GM13977 (cell line): ENCODE measurements at regions not wholly inside any gene's neighbourhood (a gene's known extent, or its start where the extent isn't known, plus 50 kb on each side); places are given as distances from the start of the nearest gene placed in this dataset.

Experiments
- DNase-seq: peaks from one replicate; pipeline ENCODE4 v3.0.0; 2012; ENCODE audit warnings: low spot score
- CTCF ChIP-seq: IDR thresholded peaks from 2 replicates; pipeline ENCODE4 v1.5.1; 2012; ENCODE audit warnings: mild to moderate bottlenecking, control low read depth; ENCODE audit not compliant: insufficient read depth; ENCODE audit errors: extremely low read depth, missing control alignments
- in situ Hi-C: fragments of 300-500 bp; cut with MboI; formaldehyde crosslinking; loops from one replicate; pipeline ENCODE4 v1.12.0; 2022; ENCODE audit warnings: low sequenced_read_pairs, low pct_unique_long_range_greater_than_20kb, mixed read lengths, inconsistent platforms; ENCODE audit not compliant: unreplicated experiment

- peak; percentile 86 for TF ChIP-seq CTCF
- in situ Hi-C loops = loop anchor here (25.0 kb wide), 1 partner anchor 1751 kb away; the partner anchor contains the start of gene CDH11
- peak; percentile 23 for DNase-seq
These were observed 1324.9 kb upstream of the CDH8 start for GRCh38 chr16:63361032-63361624.

DNA sequence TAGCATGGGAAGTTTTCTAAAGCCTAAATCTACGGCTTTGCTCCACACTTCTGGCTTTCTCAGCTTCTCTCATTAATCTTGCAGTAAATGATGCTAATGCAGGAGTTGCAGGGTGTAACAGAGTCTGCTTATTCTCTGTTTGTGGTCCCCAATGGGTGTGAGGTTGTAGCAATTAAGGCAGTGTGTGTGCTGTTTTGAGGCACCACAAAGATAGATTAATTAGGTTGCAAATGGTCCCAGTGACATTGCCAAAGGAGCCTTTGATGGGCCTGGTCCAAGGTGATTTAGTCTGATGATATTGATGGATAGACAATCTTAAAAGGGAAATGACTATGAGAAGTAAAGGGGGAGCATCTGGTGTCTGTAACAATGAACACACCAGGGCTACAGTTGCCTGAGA, 1313.7 kb upstream of the CDH8 start:
- no peak for TF ChIP-seq CTCF

GRCh38 chr16:63346000-63346399, 1309.8 kb upstream of the CDH8 start:
- DNase-seq = no peak
- in situ Hi-C loops = no loop called here
- TF ChIP-seq CTCF = no peak

More for the DNA sequence above, 1313.7 kb upstream of the CDH8 start:
- no peak for DNase-seq
- in situ Hi-C loops = loop anchor here (25.0 kb wide), 1 partner anchor 1762 kb away; the partner anchor contains the start of gene CDH11

DNA sequence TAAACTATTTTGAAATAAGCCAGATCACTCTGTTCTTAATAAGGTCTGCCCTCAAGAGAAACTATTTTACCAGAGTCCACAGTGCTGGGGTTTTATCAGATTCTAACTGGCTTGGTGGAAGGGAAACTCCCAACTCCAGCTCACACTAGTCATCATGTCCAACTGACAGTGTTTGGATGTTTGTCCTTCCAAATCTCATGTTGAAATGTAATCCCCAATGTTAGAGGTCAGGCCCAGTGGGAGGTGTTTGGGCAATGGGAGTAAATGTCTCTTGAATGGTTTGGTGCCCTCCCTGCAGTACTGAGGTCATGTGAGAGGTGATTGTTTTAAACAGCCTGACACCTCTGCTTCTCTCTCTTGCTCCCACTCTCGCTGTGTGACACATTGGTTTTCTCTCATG, 1301.0 kb upstream of the CDH8 start:
- no peak for TF ChIP-seq CTCF
- in situ Hi-C loops = no loop called here
- DNase-seq = no peak

DNA sequence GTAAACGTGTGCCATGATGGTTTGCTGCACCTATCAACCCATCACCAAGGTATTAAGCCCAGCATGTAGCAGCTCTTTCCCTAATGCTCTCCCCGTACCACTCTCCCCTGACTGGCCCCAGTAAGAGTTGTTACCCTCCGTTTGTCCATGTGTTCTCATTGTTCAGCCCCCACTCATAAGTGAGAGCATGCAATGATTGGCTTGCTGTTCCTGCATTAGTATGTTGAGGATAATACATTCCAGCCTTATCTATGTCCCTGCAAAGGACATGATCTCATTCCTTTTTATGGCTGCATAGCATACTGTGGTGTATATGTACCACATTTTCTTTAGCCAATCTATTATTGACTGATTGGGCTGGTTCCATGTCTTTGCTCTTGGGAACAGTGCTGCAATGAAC, 1294.9 kb upstream of the CDH8 start:
- no peak for TF ChIP-seq CTCF
- DNase-seq = no peak
- in situ Hi-C loops = no loop called here

DNA sequence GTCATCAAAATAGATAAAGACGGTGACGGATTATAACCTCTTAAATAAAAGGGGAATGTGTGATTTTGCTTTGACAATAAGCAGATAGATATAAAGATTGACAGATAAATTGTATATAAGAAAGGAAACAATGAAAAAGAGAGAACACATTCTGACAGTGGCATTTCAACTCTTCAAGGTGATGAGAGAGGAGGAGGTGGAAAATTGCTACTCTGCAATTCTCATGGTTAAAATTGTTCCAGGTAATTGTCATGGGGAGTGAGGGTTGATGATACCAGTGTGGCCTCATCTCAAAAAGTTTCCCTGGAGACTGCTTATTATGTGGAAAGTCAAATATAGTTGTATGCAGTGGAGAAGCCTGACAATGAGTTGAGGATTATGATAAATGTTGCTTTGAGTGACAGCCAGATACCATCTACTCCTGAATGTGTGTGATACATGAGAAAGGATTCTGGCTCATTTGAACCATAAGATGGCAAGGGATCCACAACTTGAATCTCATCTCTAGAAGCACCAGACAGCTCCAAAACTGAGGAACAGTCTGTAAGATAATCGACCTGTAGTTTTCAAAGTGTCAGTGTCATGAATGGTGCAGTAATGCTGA, 1290.6 kb upstream of the CDH8 start:
- TF ChIP-seq CTCF = no peak
- in situ Hi-C loops = no loop called here

More for the DNA sequence above, 1290.6 kb upstream of the CDH8 start:
- no peak for DNase-seq
